ENCODE measurements at regions not wholly inside any gene's neighbourhood (a gene's known extent, or its start where the extent isn't known, plus 50 kb on each side); places are given as distances from the start of the nearest gene placed in this dataset.

GRCh38 chr11:33520112-33520511, 180.5 kb downstream of the C11orf91 start:
- no peak for DNase-seq

DNA sequence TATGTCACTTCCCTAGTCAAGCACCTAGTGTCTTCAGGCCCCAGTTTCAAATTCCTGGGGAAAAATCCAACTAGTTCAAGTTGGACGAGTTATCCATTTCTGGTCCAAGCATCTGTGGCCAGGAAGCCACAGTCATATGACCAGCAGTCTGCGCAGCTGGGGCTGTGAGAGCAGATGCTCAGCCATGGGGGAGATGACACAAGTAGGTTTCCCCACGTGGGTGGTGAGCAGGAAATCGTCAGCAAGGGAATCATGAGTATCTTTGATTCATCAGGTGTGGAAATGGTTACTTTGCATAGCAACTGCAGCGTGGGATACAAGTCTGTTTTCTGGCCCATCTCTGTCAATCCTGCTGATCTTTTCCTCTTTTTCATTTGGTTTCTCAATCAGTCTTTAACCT, 185.3 kb downstream of the C11orf91 start:
- no peak for DNase-seq

DNA sequence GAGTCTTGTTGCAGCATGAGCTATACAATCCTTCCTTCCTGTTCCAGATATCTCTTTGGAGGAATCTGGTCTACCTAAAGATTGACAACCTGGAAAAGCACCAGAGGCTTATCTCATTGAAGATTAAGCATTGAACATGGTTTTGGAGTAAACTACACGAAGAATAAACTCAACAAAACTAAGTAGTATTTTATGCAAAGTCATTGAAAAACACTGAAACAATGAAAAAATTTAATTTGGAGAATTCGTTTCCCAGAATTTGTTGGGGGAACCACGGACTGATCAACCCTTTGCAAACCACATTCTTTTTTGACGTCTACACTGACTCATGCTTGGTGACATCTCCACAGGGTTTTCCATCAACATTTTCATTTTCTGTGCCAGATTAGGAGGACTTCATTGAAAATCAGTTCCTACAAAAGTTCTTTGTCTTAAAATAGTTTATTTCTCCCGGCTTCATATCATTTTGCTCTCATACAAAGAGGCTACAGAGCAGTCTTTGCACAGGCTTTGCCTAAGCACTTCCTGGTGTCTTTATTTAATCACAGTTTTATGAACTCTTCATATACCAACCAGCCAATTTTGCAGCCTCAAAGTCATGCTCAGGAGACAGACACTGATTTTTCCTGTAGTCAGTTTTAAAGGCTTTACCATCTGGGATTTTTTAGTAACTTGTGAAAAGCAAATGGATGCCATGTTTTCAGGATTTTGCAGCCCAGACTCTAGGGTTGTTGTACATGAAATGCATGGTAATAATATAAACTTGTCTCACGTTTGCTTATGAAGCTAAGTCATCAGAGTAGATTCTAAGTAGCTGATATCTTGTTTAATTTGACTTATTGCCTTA, 186.3 kb downstream of the C11orf91 start:
- no peak for DNase-seq

DNA sequence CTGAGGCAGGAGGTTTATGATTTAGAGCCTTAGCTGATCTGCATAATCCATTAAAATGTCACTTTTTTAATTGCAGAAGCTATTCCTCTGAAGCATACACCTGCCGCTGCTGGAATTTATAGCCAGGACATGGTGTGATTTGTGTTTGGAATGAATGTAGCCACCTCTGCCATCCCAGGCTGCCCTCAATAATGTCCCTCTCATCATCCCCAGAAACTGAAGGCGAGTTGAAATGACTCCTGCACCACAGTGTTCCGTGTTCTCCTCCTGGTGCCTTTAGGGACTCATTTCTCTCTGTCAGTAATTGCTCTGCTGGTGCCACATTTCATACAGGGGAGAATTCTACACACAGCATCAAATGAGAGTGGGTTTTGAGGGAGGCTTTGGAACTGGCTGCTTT, 191.0 kb downstream of the C11orf91 start:
- DNase-seq, result no peak

- no peak for DNase-seq
These were observed 192.7 kb downstream of the C11orf91 start for GRCh38 chr11:33507967-33508366.

DNA sequence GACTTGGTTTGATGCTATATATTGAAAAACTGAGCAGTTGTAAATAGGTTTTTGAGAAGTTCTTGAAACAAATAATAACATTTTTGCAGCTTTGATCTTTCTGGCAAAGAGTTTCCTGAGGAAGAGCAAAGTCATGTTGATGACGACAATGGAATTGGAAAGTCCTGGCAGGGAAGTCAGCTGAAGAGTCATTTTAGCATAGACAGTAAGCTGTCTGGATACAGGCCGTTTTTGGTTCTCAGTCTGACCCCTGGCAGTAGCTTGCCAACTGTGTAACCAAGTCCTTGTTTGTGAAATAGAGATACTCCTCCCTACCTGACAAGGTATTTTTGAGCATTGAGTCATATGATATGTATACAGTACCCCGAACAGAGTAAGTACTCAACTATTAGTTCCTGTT, 193.3 kb downstream of the C11orf91 start:
- no peak for DNase-seq

GRCh38 chr11:33505093-33505492, 195.5 kb downstream of the C11orf91 start:
- DNase-seq, result no peak

GRCh38 chr11:33500861-33501479, 199.7 kb downstream of the C11orf91 start:
- no peak for DNase-seq

DNA sequence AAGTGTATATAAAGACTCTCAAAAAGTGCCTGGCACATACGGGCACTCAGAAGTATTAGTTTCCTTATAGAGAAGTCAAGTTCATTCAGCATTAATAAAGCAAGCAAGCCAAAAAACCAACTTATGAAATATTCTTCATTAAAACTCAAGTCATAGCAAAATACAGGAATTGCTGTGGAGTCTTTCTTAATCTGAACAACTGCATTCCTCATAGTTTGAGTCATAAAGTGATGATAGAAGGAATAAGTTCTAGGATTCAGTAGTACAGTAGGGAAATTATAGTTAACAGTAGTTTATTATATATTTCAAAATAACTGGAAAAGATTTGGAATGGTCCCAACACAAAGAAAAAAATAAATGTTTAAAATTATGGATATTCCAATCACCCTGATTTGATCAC, 200.3 kb downstream of the C11orf91 start:
- DNase-seq, result no peak

DNA sequence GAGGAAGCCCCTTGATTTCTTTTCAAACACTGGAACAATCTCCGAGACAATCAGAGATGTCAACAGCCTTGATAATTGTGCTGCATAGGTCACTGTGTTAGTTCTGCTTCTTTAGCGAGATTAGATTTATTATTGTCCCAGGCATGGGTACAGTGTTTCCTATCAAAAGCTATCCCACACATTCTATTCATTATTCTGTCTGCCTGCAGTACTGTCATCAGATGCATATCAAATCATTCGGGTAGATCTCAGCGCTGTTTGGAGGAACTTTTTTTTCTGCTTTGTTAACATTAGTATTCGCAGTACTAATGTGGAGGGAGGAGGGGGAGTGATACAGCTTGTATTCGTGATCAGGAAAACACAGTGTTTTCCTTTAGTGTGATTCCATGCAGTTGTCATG, 208.0 kb downstream of the C11orf91 start:
- DNase-seq, result no peak

- DNase-seq, result no peak
These were observed 209.7 kb downstream of the C11orf91 start for GRCh38 chr11:33490842-33491370.

DNA sequence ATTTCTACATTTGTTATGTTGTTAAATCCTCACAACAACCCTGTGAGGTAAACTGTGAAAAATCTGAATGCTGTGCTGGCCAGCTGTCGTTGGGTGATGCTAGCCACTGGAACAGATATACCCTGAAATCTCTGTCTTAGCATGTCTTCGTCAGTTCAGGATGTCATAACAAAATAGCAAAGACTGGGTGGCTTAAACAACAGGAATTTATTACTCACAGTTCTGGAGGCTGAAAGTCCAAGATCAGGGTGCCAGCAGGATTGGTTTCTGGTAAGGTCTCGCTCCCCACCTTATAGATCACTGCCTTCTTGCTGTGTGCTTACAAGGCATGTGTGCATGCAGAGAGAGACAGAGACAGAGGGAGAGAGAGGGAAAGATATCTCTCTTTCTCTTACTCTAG, 211.7 kb downstream of the C11orf91 start:
- DNase-seq, result no peak

DNA sequence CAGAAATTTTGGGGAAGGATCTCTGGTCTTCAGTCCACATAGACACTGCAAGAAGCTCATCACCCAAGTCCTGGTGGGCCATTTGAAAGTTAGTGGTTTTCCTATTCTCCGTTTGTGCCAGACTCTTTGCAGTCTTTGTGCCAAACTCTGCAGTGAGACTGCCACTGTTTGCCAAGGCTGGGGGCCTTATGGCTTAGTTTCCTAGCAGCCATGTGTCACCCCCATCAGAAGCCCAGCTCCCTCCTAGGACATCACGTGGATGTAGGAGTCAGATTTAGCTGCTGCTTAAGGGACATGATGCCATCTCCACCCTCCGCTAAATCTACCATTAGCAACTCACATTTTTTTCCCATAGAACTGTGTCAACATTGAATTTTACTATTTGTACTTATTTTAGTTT, 220.0 kb downstream of the C11orf91 start:
- DNase-seq, result no peak

DNA sequence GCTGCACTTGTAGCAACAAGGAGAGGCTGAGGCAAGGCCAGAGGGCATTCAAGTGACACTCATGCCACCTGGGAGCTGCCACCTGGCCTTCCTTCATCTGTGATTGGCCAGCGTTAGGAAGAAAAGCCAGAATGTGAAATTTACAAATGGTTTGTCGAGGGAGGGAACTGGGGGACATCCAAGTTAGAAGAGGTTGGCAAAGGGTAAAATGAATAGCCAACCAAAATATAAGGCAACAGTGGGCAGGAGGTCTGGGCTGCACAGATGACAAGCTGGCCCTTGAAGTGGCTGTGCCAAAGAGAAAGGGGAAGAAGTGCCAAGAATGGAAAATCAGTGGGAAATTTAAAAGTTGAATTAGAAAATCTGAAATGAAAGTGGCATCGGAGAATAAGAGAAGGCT, 221.4 kb downstream of the C11orf91 start:
- no peak for DNase-seq

DNA sequence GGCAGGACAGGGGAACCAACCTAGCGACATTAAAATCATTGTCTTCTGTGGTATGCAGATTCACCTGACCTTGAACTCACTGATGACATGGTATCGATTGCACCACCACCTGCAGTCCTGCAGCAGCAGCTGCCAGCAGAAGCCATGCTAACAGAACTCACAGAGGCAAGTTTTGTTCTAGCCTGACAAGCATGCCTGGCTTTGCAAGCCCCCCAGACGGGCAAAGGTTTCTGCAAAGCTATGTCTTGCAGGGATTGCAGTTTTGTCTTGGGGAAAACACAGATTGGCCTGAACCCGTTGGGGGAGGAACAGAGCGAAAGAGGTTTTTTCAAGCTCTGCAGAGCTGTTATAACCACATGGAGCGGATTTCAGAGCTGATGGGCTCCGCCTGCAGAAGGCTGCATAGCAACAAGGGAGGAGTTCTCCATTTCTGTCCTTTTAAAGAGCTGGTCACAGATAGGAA, 221.0 kb downstream of the HIPK3 start:
- no peak for DNase-seq

GRCh38 chr11:33476945-33477606, 219.9 kb downstream of the HIPK3 start:
- no peak for DNase-seq

- DNase-seq, result no peak
These were observed 218.8 kb downstream of the HIPK3 start for GRCh38 chr11:33475993-33476392.

- no peak for DNase-seq
These were observed 217.7 kb downstream of the HIPK3 start for GRCh38 chr11:33474866-33475265.

GRCh38 chr11:33471541-33471940, 214.4 kb downstream of the HIPK3 start:
- no peak for DNase-seq

- no peak for DNase-seq
These were observed 210.8 kb downstream of the HIPK3 start for GRCh38 chr11:33467966-33468365.

- no peak for DNase-seq
These were observed 205.9 kb downstream of the HIPK3 start for GRCh38 chr11:33463059-33463458.

DNA sequence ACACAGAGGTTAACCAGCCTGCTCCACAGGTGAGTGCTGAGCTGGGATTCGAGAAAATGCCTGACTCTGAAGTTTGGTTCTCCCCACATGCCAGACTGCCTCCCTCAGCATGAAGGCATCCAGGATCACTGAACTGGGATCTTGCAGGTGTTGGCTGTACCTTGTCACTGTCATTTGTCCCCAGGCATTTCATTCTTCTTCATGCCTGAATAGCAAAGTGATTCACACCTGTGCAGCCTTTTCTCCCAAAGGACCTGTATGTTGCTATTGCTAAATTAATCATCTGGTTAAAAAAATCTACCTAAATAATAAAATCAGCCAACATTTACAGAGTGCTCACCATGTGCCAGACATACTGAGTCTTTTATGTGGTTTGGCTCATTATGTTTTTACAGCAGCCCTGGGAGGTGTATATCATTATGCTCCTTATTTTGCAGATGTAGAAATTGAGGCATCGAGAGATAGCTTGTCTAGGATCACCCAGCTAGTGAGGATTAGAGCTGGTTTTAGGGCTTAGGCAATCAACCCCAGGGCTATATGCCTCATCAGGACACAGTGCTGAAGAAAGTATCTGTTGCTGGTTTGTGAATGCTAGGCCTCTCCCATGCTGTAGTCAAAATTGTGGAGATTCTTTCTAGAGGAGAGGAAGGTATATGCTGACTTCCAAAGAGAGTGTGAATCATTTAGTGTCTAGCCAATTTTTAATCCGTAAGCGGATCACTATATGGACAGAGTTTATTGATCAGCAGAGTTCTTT, 204.4 kb downstream of the HIPK3 start:
- no peak for DNase-seq

- DNase-seq, result no peak
These were observed 200.8 kb downstream of the HIPK3 start for GRCh38 chr11:33457948-33458347.

Measured in stimulated activated CD4-positive, alpha-beta T cell treated with anti-CD3 and anti-CD28 coated beads, Interleukin-4, amount 100 ng/mL, for 4 hours (primary cell).